Adrenal gland (tissue), 5 donors: ENCODE measurements at regions not wholly inside any gene's neighbourhood (a gene's known extent, or its start where the extent isn't known, plus 50 kb on each side); places are given as distances from the start of the nearest gene placed in this dataset.

ENCODE experiments used
- CTCF ChIP-seq, 6 experiments: fragments of 450-650 bp in 4 of 6; fragments of 200-600 bp in 2 of 6; sonication (generic) in 1 of 6; IDR thresholded peaks; 1 replicate in 5 of 6; 2 replicates in 1 of 6; pipeline versions ENCODE4 v1.5.1 to v1.8.0; 2016 to 2021; ENCODE audit warnings: antibody characterized with exemption in 6 of 6, mild to moderate bottlenecking in 2 of 6, moderate library complexity in 1 of 6
- POLR2A ChIP-seq, 2 donors: fragments of 450-650 bp; IDR thresholded peaks; one replicate each; pipeline ENCODE4 v1.6.1; 2017; ENCODE audit warnings: antibody characterized with exemption in 2 of 2, mild to moderate bottlenecking in 2 of 2, moderate library complexity in 1 of 2
- donor health status: DM: no; HTN: no; CAD: no.

DNA sequence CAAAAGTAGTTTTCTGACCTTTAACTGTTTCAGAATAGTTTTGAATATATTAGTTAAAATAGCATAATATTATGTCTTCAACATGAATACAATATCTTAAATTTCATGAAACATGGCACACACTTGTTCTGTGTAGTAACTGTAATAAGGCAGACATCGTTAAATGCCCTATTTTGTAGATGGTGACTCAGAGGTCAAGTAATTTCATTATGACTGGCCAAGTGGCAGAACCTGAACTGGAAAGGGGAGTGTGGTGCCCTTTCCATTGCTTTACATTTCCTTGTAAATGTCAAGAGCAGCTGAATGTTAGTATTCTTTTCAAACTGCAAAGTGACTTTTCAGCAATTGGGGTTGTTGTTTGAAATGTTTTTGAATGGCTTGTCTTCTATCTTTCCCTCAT is 201.2 kb upstream of the CDKN2B start:
- no peak for TF ChIP-seq CTCF (IDR thresholded peaks at IDR 0.05)
- no peak for TF ChIP-seq POLR2A (IDR thresholded peaks at IDR 0.05)
